ENCODE measurements at regions not wholly inside any gene's neighbourhood (a gene's known extent, or its start where the extent isn't known, plus 50 kb on each side); places are given as distances from the start of the nearest gene placed in this dataset.

- TF ChIP-seq CTCF (IDR thresholded peaks at IDR 0.05) (no peak), POLR2A (IDR thresholded peaks at IDR 0.05; ENCODE audit: low read depth) (no peak), POLR2AphosphoS5 (IDR thresholded peaks at IDR 0.05) (peak in 1 of 2 donors; percentile 15), EP300 (IDR thresholded peaks at IDR 0.05) (no peak)
Measured at GRCh38 chr2:38496927-38497669, 105.6 kb downstream of the HNRNPLL start.
